HL-60 (cell line): ENCODE measurements at regions not wholly inside any gene's neighbourhood (a gene's known extent, or its start where the extent isn't known, plus 50 kb on each side); places are given as distances from the start of the nearest gene placed in this dataset.

Source experiments
- DNase-seq, 2 experiments: peaks; one replicate each; pipeline ENCODE4 v3.0.0-alpha.2; 2010 to 2020; ENCODE audit warnings: low read depth in 1 of 2, low spot score in 1 of 2
- H3K27ac ChIP-seq: fragments of 250-450 bp; sonication (Bioruptor Pico); replicated peaks from 2 replicates; pipeline ENCODE4 v1.5.1; 2020; ENCODE audit warnings: mild to moderate bottlenecking, moderate library complexity
- H3K27me3 ChIP-seq: fragments of 250-450 bp; sonication (Bioruptor Pico); 2 replicates; pipeline ENCODE4 v1.5.1; 2021; ENCODE audit warnings: mild to moderate bottlenecking, moderate library complexity; ENCODE audit not compliant: insufficient read depth, poor library complexity, severe bottlenecking
- H3K4me3 ChIP-seq: replicated peaks from 2 replicates; pipeline ENCODE4 v1.5.1; 2011; ENCODE audit warnings: mild to moderate bottlenecking, control low read depth, low read length; ENCODE audit not compliant: insufficient read depth
- CTCF ChIP-seq: IDR thresholded peaks from one replicate; pipeline ENCODE4 v1.5.1; 2011; ENCODE audit warnings: low read length, control low read depth, inconsistent platforms; ENCODE audit not compliant: insufficient read depth
- GABPA ChIP-seq: IDR thresholded peaks from 2 replicates; pipeline ENCODE4 v1.6.1; 2012; ENCODE audit warnings: low read depth
- POLR2AphosphoS5 ChIP-seq: IDR thresholded peaks from 2 replicates; pipeline ENCODE4 v1.6.1; 2012; ENCODE audit warnings: low read depth
- REST ChIP-seq: IDR thresholded peaks from 2 replicates; pipeline ENCODE4 v1.6.1; 2012; ENCODE audit warnings: low read depth; ENCODE audit not compliant: insufficient replicate concordance
- SPI1 ChIP-seq: IDR thresholded peaks from 2 replicates; pipeline ENCODE4 v1.6.1; 2012; ENCODE audit warnings: low read depth, mild to moderate bottlenecking, borderline replicate concordance

- H3K4me3 ChIP-seq, result no peak overlapping the region
- no peak for DNase-seq
- H3K27ac ChIP-seq, result no peak overlapping the region
- TF ChIP-seq REST, result no peak
- TF ChIP-seq CTCF, result no peak
- no peak for TF ChIP-seq POLR2AphosphoS5
- TF ChIP-seq SPI1, result no peak
- TF ChIP-seq GABPA, result no peak
- H3K27me3 ChIP-seq, result no peaks in the 10 kb centered on the region
These were observed 109.4 kb downstream of the TMEM26 start for GRCh38 chr10:61343796-61344195.

GRCh38 chr10:61342858-61343572 lies 110.2 kb downstream of the TMEM26 start:
- no peak for DNase-seq
- Histone ChIP-seq H3K27me3 (no peaks in the 10 kb centered on the region), H3K27ac (no peak overlapping the region), H3K4me3 (no peak overlapping the region)
- TF ChIP-seq REST (no peak), POLR2AphosphoS5 (no peak), CTCF (no peak), SPI1 (no peak), GABPA (no peak)

GRCh38 chr10:61341008-61341407 lies 112.2 kb downstream of the TMEM26 start:
- no peak for DNase-seq
- Histone ChIP-seq H3K4me3 (no peak overlapping the region), H3K27ac (no peak overlapping the region), H3K27me3 (no peaks in the 10 kb centered on the region)
- no peak for TF ChIP-seq CTCF
- TF ChIP-seq SPI1, result no peak
- TF ChIP-seq REST, result no peak
- TF ChIP-seq GABPA, result no peak
- TF ChIP-seq POLR2AphosphoS5, result no peak
